Psoas muscle (tissue), 7 donors: ENCODE measurements at regions not wholly inside any gene's neighbourhood (a gene's known extent, or its start where the extent isn't known, plus 50 kb on each side); places are given as distances from the start of the nearest gene placed in this dataset.

Experiments used
- ATAC-seq, 4 donors: fragments of 200-7000 bp; cut with Tn5 transposase; one replicate each; pipeline ENCODE4 v1.9.1; 2020; ENCODE audit warnings: moderate library complexity in 3 of 4, mild to moderate bottlenecking in 2 of 4
- DNase-seq, 2 donors: peaks; one replicate each; pipeline ENCODE4 v3.0.0-alpha.2; 2020
- H3K27ac ChIP-seq: fragments of 200-600 bp; one replicate; pipeline ENCODE4 v1.8.0; 2022
- H3K27me3 ChIP-seq, 3 donors: fragments of 200-600 bp in 1 of 3; one replicate each; pipeline versions ENCODE4 v1.6.1 to v1.8.0; 2013 to 2022; ENCODE audit warnings: low read length in 2 of 3, mild to moderate bottlenecking in 2 of 3, moderate library complexity in 1 of 3; ENCODE audit not compliant: insufficient read depth in 3 of 3
- H3K36me3 ChIP-seq, 2 donors: fragments of 200-600 bp in 1 of 2; one replicate each; pipeline versions ENCODE4 v1.6.1 to v1.8.0; 2013 to 2022; ENCODE audit warnings: low read depth in 1 of 2, mild to moderate bottlenecking in 1 of 2, moderate library complexity in 1 of 2; ENCODE audit not compliant: insufficient read depth in 1 of 2
- H3K4me1 ChIP-seq: fragments of 200-600 bp; one replicate; pipeline ENCODE4 v1.8.0; 2022
- H3K4me3 ChIP-seq: fragments of 200-600 bp; one replicate; pipeline ENCODE4 v1.8.0; 2022; ENCODE audit warnings: mild to moderate bottlenecking
- H3K9me3 ChIP-seq: fragments of 200-600 bp; one replicate; pipeline ENCODE4 v1.8.0; 2022
- WGBS, 3 donors: extraction: QIAGEN DNeasy Blood & Tissue Kit; methylation state at CpG; one replicate each; pipeline versions ENCODE4 v1.1.6 to v1.1.7; 2013; 5-methylcytosine and 5-hydroxymethylcytosine counted together
- intact Hi-C, 2 donors: fragments of 100-400 bp; cut with DNase I; formaldehyde crosslinking; loops; one replicate each; pipeline versions ENCODE4 v1.11.0 to v1.14.2; 2022
- TF ChIP-seq, protein P1 (sequence below): fragments of 200-600 bp; IDR thresholded peaks from one replicate; pipeline ENCODE4 v1.8.0; 2022; ENCODE audit warnings: antibody characterized with exemption
- donor health status: healthy with polysubstance abuse.
- donor health status: DM: no; HTN: no; CAD: no; lungs with moderate emphysema.
- donor health status: Bipolar disorder and iron deficiency.
- donor health status: healthy.
- donor health status: DM: yes; HTN: yes; CAD: no.
- donor health status: DM: no; HTN: no; CAD: no.
- donor health status: DM: yes; HTN: yes; CAD: no.

DNA sequence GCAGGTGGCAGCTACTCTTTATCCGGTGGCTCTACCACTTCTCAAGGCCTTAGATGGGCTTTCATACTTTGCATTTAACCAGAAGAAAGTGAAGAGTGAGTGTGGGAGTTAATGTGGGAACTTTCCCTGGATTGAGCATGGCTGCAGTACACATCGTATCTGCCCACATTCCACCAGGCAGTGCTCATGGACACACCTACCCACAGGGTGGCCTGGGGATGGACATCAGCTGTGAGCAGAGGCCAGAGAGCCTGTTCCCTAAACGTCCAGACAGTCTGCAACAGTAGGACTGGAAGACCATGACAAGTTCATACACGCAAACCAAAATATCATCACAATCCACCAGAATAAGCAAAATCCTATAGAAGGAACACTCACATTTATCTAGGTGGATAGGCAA is 213.8 kb downstream of the IRX1 start:
- TF ChIP-seq, protein P1, sequence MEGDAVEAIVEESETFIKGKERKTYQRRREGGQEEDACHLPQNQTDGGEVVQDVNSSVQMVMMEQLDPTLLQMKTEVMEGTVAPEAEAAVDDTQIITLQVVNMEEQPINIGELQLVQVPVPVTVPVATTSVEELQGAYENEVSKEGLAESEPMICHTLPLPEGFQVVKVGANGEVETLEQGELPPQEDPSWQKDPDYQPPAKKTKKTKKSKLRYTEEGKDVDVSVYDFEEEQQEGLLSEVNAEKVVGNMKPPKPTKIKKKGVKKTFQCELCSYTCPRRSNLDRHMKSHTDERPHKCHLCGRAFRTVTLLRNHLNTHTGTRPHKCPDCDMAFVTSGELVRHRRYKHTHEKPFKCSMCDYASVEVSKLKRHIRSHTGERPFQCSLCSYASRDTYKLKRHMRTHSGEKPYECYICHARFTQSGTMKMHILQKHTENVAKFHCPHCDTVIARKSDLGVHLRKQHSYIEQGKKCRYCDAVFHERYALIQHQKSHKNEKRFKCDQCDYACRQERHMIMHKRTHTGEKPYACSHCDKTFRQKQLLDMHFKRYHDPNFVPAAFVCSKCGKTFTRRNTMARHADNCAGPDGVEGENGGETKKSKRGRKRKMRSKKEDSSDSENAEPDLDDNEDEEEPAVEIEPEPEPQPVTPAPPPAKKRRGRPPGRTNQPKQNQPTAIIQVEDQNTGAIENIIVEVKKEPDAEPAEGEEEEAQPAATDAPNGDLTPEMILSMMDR, result no peak
- H3K36me3 ChIP-seq, result no peaks in the 10 kb centered on the region
- intact Hi-C loops, result no loop called here
- DNase-seq, result no peak
- WGBS, 3 donors, result 70 to 79% (median 74%) methylated on average over 4 of the region's 4 CpGs
- no peak overlapping the region for H3K4me3 ChIP-seq
- no peak for ATAC-seq
- no peaks in the 10 kb centered on the region for H3K27me3 ChIP-seq
- H3K9me3 ChIP-seq, result no peaks in the 10 kb centered on the region
- no peak overlapping the region for H3K27ac ChIP-seq
- no peaks in the 10 kb centered on the region for H3K4me1 ChIP-seq

DNA sequence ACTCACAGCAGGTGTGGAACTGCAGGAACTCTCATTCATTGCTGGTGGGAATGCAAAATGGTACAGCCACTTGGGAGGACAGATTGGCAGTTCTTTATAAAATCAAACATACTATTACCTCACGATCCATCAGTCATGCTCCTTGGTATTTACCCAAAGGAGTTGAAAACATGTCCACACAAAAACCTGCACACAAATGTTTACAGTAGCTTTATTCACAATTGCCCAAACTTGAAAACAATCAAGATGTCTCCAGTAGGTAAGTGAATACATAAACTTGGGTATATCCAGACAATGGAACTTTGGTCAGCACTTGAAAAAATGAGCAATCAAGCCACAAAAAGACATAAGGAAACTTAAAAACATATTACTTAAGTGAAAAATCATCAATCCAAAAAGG is 215.5 kb downstream of the IRX1 start:
- TF ChIP-seq, protein P1, result no peak
- WGBS, 3 donors, result 83 to 94% (median 85%) methylated on average over 1 of the region's 1 CpG
- H3K27me3 ChIP-seq, result no peaks in the 10 kb centered on the region
- intact Hi-C loops, result no loop called here
- DNase-seq (no peak), ATAC-seq (no peak)
- no peaks in the 10 kb centered on the region for H3K4me1 ChIP-seq
- H3K27ac ChIP-seq, result no peak overlapping the region
- no peaks in the 10 kb centered on the region for H3K36me3 ChIP-seq
- no peaks in the 10 kb centered on the region for H3K9me3 ChIP-seq
- H3K4me3 ChIP-seq, result no peak overlapping the region

DNA sequence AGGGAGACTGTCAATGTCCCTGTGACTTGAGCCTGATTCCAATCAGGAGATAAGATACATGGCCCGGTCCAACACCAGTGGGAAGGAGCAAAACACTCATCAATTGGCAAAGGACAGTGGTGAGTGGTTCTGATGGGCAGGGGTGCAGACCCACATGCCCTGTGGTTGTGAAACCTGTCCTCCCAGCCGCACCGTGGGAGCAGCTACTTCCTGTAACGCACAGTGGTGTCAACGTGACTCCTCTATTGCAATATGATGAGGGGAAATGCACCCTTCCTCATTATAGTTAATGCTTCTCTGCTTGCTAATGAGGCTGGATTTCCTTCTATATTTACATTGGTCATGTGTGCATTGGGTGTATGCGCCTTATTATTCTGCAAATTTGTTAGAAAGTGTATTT is 223.0 kb downstream of the IRX1 start:
- 66 to 77% (median 68%) methylated on average over 6 of the region's 6 CpGs for WGBS, 3 donors

DNA sequence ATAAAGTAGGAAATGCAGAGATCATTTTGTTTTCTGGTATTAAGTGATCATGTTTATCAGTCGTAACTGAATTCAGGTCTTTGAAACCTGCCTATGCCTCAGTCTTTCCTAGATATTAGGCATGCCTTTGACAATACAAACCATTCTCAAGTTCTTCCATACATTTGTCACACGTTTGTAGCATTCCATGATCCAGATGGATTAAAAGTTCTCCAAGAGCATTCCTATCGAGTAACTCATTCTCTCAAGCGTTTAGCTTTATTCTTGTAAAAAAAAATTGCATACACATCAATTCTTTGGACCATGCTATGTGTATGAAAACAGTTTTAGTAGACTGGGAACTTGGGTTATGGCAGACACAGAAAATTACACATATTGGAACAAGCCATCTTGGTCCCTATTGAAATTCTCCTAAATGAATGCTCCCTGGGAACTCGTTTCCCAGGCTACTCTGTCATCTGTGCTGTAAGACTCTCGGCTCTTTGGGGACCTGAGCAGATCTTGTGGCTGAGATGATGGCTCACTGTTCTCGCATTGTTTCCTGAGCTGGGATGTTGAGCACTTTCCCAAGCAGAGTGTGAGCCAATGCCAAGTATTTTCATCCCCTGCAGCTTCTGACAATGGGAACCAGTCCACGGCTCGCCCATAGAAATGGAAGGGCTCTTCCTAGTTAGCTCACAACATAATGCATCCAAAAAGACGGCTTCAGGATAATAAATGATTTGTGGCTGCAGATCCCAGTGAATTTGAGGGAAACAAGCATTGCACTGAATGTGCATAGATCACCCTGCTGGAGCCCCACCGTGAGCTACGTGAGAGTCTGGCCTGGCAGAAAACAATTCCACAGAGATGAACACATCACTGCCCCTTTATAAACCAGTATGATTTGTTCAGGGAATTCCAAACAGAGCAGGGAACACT is 230.2 kb downstream of the IRX1 start:
- no peak for DNase-seq
- TF ChIP-seq, protein P1, result no peak
- no peak overlapping the region for H3K4me3 ChIP-seq
- WGBS, 3 donors, result 40 to 44% (median 42%) methylated on average over 12 of the region's 12 CpGs
- no peak for ATAC-seq
- intact Hi-C loops, result no loop called here
- H3K36me3 ChIP-seq, result no peaks in the 10 kb centered on the region
- no peak overlapping the region for H3K27ac ChIP-seq
- H3K27me3 ChIP-seq, result no peaks in the 10 kb centered on the region
- no peaks in the 10 kb centered on the region for H3K9me3 ChIP-seq
- no peaks in the 10 kb centered on the region for H3K4me1 ChIP-seq

More for the DNA sequence above, 223.0 kb downstream of the IRX1 start:
- DNase-seq (no peak), ATAC-seq (no peak)
- Histone ChIP-seq H3K27me3 (no peaks in the 10 kb centered on the region), H3K4me3 (no peak overlapping the region), H3K4me1 (no peaks in the 10 kb centered on the region), H3K27ac (no peak overlapping the region), H3K36me3 (no peaks in the 10 kb centered on the region), H3K9me3 (no peaks in the 10 kb centered on the region)
- TF ChIP-seq, protein P1, result no peak
- intact Hi-C loops, result no loop called here

DNA sequence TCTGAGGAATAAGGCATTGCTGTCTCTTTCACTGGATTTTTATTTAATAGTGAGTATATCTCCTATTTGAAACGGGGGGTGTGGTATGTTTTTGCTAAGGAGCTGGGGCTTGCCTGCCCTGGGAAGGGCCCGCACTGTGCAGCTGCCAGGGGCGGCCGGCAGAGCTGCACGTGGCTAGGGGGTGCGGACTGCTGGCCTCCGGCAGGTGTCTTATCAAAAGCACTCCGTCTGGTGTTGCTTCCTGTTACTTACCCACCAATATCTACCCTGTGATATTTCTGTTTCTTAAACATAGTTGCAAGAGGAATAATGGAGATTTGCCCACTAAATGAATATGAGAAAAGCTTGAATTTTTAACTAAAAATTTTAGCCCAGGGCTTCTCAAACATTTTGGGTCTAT is 232.0 kb downstream of the IRX1 start:
- DNase-seq (no peak), ATAC-seq (no peak)
- no peak overlapping the region for H3K27ac ChIP-seq
- no peaks in the 10 kb centered on the region for H3K27me3 ChIP-seq
- no peaks in the 10 kb centered on the region for H3K36me3 ChIP-seq
- no peaks in the 10 kb centered on the region for H3K9me3 ChIP-seq
- no peak overlapping the region for H3K4me3 ChIP-seq
- intact Hi-C loops, result no loop called here
- H3K4me1 ChIP-seq, result no peaks in the 10 kb centered on the region
- TF ChIP-seq, protein P1, result no peak
- 24 to 34% (median 25%) methylated on average over 8 of the region's 8 CpGs for WGBS, 3 donors
